GM12872 (cell line): ENCODE measurements at regions not wholly inside any gene's neighbourhood (a gene's known extent, or its start where the extent isn't known, plus 50 kb on each side); places are given as distances from the start of the nearest gene placed in this dataset.

Experiments used
- CTCF ChIP-seq: IDR thresholded peaks from 3 replicates; pipeline ENCODE4 v1.5.1; 2011; ENCODE audit warnings: low read depth, mild to moderate bottlenecking, low read length, moderate library complexity; ENCODE audit not compliant: insufficient read depth

DNA sequence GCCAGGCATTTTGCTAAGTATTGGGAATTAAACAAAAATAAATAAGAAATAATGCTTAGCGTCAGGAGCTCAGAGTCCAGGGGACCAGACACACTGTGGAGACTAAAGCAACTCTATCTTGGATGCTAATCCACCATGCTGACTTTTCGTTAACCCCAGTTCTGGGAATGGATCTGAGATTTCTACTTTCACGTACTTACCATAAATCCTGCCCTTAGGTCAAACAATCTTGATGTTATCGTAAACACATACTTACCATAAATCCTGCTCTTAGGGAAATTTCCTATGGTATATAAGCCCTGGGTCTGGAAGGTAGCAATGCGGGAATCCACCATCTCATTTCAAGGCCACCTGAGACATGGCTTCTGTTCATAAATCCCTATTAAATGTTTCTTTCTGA, 204.5 kb upstream of the IGFBP7 start:
- TF ChIP-seq CTCF: no peak

- no peak for TF ChIP-seq CTCF
These were observed 202.1 kb upstream of the IGFBP7 start for GRCh38 chr4:57312296-57312695.

DNA sequence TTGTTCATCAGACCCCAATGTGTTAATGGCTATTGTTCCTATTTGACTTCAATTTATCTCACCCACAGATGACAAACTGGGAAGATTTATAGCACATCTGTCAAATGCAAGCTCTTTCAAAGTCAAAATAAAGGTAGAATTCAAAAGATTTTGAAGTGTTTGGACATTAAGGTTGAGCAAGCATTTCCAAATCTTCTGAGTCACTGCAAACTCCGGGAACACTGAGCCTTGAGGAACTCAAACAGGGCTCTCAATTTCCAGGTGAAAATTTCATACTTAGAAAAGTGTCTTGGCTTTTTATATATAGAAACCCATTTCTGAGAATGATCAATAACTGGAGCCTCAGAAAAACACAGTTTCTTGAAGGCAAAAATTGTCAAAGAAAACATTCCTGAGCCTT, 199.5 kb upstream of the IGFBP7 start:
- no peak for TF ChIP-seq CTCF

GRCh38 chr4:57308301-57308700, 198.1 kb upstream of the IGFBP7 start:
- no peak for TF ChIP-seq CTCF

DNA sequence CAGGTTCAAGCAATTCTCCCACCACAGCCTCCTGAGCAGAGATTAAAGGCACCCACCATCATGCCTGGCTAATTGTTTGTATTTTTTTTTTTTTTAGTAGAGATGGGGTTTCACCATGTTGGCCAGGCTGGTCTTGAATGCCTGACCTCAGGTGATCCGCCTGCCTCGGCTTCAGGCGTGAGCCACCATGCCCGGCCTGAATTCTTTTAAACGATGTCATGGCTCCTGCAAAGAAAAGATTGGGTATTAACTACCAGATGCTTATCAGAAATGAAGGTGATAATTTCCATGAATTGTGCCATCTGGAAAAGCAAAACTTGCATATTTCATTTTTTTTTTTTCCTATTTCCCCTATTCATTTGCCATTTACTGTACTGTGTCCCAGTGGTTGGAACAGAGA, 195.7 kb upstream of the IGFBP7 start:
- TF ChIP-seq CTCF: no peak

GRCh38 chr4:57303012-57303751, 193.0 kb upstream of the IGFBP7 start:
- no peak for TF ChIP-seq CTCF

DNA sequence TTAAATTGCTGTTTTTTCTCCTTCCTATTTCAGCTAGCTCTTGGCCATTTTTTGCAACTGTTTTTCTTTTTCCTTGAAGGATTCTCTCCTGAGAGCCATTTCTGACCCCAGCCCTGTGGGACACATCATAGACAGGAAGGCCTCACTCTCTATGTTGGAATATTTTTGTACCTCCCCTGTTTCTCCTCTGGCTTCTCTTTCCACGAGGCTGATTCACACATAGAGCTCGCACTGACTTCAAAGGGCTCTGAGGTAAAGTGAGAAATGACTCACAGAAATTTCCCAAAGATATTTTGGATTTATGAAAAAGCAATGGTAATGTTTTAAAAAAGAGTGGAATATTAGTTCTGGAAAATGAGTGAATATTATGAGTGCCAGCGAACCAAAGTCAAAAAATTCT, 181.7 kb upstream of the IGFBP7 start:
- TF ChIP-seq CTCF: no peak
